ENCODE measurements at regions not wholly inside any gene's neighbourhood (a gene's known extent, or its start where the extent isn't known, plus 50 kb on each side); places are given as distances from the start of the nearest gene placed in this dataset.

- H3K36me3 Mint-ChIP-seq (ENCODE audit: low read depth) = no peaks in the 10 kb centered on the region
- ChIA-PET CTCF (interaction anchor here (1.1 kb wide), 1 partner anchor 105 kb away, joined by 3 read pairs; no protein-coding TSS in a partner anchor), POLR2A (no interaction called here)
- H3K9me3 Mint-ChIP-seq = peaks cover 4% of the 10 kb centered on the region
- peaks cover 36% of the 10 kb centered on the region for H3K27me3 Mint-ChIP-seq
- no peak overlapping the region for H3K4me3 Mint-ChIP-seq
- H3K27ac Mint-ChIP-seq = no peak overlapping the region
- H3K4me1 Mint-ChIP-seq = no peaks in the 10 kb centered on the region
- DNase-seq = no peak
These were observed 170.0 kb downstream of the MRPL14 start for GRCh38 chr6:43957273-43957672.

GRCh38 chr6:43956478-43956877, 170.8 kb downstream of the MRPL14 start:
- Mint-ChIP-seq H3K27ac (no peak overlapping the region), H3K4me3 (no peak overlapping the region), H3K36me3 (ENCODE audit: low read depth) (no peaks in the 10 kb centered on the region), H3K27me3 (peaks cover 31% of the 10 kb centered on the region), H3K9me3 (peaks cover 4% of the 10 kb centered on the region), H3K4me1 (no peaks in the 10 kb centered on the region)
- ChIA-PET CTCF (no interaction called here), POLR2A (no interaction called here)
- no peak for DNase-seq

- CTCF ChIA-PET = no interaction called here
- POLR2A ChIA-PET = no interaction called here
These were observed 172.7 kb downstream of the MRPL14 start for GRCh38 chr6:43954311-43955131.

DNA sequence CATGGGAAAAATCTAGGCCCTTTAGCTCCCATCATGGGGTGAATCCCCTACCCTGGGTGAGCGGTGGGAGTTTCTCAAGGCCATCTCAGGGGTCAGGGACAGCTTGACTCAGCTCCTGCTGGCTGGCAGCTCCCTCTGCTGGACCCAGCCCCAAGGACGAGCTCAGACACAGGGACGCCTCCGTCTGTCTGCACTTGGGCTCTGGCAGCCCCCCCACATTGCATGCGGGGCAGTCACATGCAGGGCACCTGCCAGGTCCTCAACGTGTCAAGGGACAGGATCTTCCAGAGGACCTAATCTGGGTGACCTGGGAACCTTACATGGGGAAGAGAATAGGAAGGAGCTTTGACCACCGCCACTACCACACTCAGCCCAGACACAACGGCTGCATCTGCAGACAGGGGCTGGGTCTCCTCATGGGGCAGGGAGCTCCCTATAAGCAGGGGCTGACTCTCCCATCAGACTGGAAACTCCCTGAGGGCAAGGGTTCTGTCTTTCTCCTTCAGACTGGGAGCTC, 173.4 kb downstream of the MRPL14 start:
- no peak overlapping the region for H3K27ac Mint-ChIP-seq
- no peaks in the 10 kb centered on the region for H3K36me3 Mint-ChIP-seq (ENCODE audit: low read depth)
- H3K27me3 Mint-ChIP-seq = peaks cover 16% of the 10 kb centered on the region
- ChIA-PET POLR2A (no interaction called here), CTCF (interaction anchor here (1.6 kb wide), 1 partner anchor 23 kb away, joined by 4 read pairs; no protein-coding TSS in a partner anchor)
- H3K4me1 Mint-ChIP-seq = no peaks in the 10 kb centered on the region
- peaks cover 4% of the 10 kb centered on the region for H3K9me3 Mint-ChIP-seq
- peak; percentile 13 for DNase-seq
- no peak overlapping the region for H3K4me3 Mint-ChIP-seq

More at GRCh38 chr6:43954311-43955131, 172.7 kb downstream of the MRPL14 start:
- Mint-ChIP-seq H3K9me3 (peaks cover 4% of the 10 kb centered on the region), H3K27me3 (peaks cover 21% of the 10 kb centered on the region), H3K27ac (no peak overlapping the region), H3K4me1 (no peaks in the 10 kb centered on the region), H3K36me3 (ENCODE audit: low read depth) (no peaks in the 10 kb centered on the region), H3K4me3 (no peak overlapping the region)
- peak; percentile 11 for DNase-seq

GRCh38 chr6:43953256-43953655, 174.0 kb downstream of the MRPL14 start:
- no peak overlapping the region for H3K27ac Mint-ChIP-seq
- no peaks in the 10 kb centered on the region for H3K36me3 Mint-ChIP-seq (ENCODE audit: low read depth)
- no peaks in the 10 kb centered on the region for H3K4me1 Mint-ChIP-seq
- peaks cover 4% of the 10 kb centered on the region for H3K9me3 Mint-ChIP-seq
- peak; percentile 11 for DNase-seq
- CTCF ChIA-PET = interaction anchor here (1.6 kb wide), 1 partner anchor 22 kb away, joined by 4 read pairs; no protein-coding TSS in a partner anchor
- POLR2A ChIA-PET = no interaction called here
- no peak overlapping the region for H3K4me3 Mint-ChIP-seq
- H3K27me3 Mint-ChIP-seq = peaks cover 15% of the 10 kb centered on the region

DNA sequence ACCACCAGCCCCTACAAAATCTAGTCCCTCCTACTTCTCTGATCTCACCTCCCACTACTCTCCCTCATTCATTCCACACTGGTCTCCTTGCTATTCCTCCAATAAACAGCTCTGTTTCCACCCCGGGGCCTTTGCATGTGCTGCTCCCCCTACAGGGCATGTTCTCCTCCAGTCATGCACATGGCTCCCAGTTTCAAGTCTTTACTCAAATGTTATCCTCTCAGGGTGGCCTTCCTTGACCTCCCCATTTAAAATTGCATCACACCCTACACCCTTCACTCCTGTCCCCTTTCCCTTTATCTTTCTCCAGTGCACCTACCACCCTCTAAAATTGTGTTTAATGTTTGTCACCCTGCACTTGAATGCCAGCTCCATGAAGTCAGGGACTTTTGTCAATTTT, 174.5 kb downstream of the MRPL14 start:
- H3K27me3 Mint-ChIP-seq = peaks cover 11% of the 10 kb centered on the region
- H3K9me3 Mint-ChIP-seq = peaks cover 4% of the 10 kb centered on the region
- ChIA-PET POLR2A (no interaction called here), CTCF (interaction anchor here (0.9 to 1.6 kb wide), 2 partner anchors 22 to 228 kb away, joined by 3 to 4 read pairs; no protein-coding TSS in a partner anchor)
- H3K4me3 Mint-ChIP-seq = no peak overlapping the region
- no peaks in the 10 kb centered on the region for H3K36me3 Mint-ChIP-seq (ENCODE audit: low read depth)
- no peaks in the 10 kb centered on the region for H3K4me1 Mint-ChIP-seq
- no peak overlapping the region for H3K27ac Mint-ChIP-seq
- peak; percentile 16 for DNase-seq

DNA sequence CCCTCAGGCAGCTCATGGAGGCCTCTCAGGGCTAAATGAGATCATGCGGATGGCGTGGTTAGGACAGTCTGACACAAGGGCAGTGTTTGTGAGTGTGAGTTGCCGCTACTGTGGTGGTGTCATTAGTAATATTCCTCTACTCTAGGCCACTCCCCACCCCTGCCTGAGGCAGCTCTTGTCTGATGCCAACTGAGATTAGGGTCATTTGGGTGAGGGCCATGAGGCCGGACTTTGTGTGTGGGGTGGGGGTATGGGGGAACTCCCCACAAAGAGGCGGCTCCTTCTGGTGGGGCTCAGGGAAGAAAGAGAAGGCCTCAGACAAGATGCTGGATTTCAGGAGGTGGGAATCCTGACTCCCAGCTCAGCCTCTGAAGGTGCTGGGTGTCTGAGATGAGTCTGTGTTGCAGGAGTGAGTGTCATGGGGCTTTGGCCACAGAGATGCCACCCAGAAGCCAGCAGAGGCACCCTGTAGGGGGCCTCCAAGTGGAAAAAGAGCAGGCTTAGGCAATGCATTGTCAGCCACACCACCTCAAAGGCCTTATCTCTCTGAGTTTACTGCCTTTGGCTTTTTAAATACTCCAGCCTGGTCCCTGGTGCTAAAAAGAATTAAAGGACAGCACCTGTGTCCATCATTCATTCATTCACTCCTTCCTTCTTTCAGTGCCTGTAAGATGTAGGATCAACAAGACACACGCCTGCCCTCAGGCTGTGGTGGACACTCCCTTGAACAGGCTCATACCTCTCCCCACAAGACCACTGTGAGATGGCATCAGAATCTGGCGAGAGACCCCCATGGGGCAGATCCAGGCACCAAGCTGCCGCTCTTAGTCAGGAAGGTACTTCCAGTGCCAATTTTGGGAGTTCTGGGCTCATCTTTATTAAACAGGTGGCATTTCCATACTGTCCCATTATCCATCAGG, 175.2 kb downstream of the MRPL14 start:
- ChIA-PET CTCF (interaction anchor here (0.9 to 1.6 kb wide), 2 partner anchors 21 to 227 kb away, joined by 3 to 4 read pairs; no protein-coding TSS in a partner anchor), POLR2A (no interaction called here)
- DNase-seq = peak; percentile 12
- Mint-ChIP-seq H3K9me3 (peaks cover 4% of the 10 kb centered on the region), H3K4me1 (no peaks in the 10 kb centered on the region), H3K27ac (no peak overlapping the region), H3K36me3 (ENCODE audit: low read depth) (no peaks in the 10 kb centered on the region), H3K27me3 (peaks cover 7% of the 10 kb centered on the region), H3K4me3 (no peak overlapping the region)

- Mint-ChIP-seq H3K27ac (no peak overlapping the region), H3K9me3 (peaks cover under 1% of the 10 kb centered on the region), H3K36me3 (ENCODE audit: low read depth) (no peaks in the 10 kb centered on the region), H3K4me1 (no peaks in the 10 kb centered on the region), H3K27me3 (peaks cover 1% of the 10 kb centered on the region), H3K4me3 (no peak overlapping the region)
- CTCF ChIA-PET = no interaction called here
- POLR2A ChIA-PET = no interaction called here
- DNase-seq = peak; percentile 18
These were observed 176.0 kb downstream of the MRPL14 start for GRCh38 chr6:43951063-43951755.

GRCh38 chr6:43950731-43951062, 176.6 kb downstream of the MRPL14 start:
- POLR2A ChIA-PET = no interaction called here
- CTCF ChIA-PET = no interaction called here

GRCh38 chr6:43950051-43950605, 177.1 kb downstream of the MRPL14 start:
- H3K36me3 Mint-ChIP-seq (ENCODE audit: low read depth) = no peaks in the 10 kb centered on the region
- no peak for DNase-seq
- H3K4me3 Mint-ChIP-seq = no peak overlapping the region
- no peaks in the 10 kb centered on the region for H3K4me1 Mint-ChIP-seq
- ChIA-PET CTCF (no interaction called here), POLR2A (no interaction called here)
- H3K9me3 Mint-ChIP-seq = peaks cover 2% of the 10 kb centered on the region
- H3K27me3 Mint-ChIP-seq = peaks cover 4% of the 10 kb centered on the region
- no peak overlapping the region for H3K27ac Mint-ChIP-seq

More at GRCh38 chr6:43950731-43951062, 176.6 kb downstream of the MRPL14 start:
- DNase-seq = no peak
- H3K27ac Mint-ChIP-seq = no peak overlapping the region
- H3K4me1 Mint-ChIP-seq = no peaks in the 10 kb centered on the region
- H3K36me3 Mint-ChIP-seq (ENCODE audit: low read depth) = no peaks in the 10 kb centered on the region
- no peaks in the 10 kb centered on the region for H3K9me3 Mint-ChIP-seq
- H3K4me3 Mint-ChIP-seq = no peak overlapping the region
- peaks cover 4% of the 10 kb centered on the region for H3K27me3 Mint-ChIP-seq

DNA sequence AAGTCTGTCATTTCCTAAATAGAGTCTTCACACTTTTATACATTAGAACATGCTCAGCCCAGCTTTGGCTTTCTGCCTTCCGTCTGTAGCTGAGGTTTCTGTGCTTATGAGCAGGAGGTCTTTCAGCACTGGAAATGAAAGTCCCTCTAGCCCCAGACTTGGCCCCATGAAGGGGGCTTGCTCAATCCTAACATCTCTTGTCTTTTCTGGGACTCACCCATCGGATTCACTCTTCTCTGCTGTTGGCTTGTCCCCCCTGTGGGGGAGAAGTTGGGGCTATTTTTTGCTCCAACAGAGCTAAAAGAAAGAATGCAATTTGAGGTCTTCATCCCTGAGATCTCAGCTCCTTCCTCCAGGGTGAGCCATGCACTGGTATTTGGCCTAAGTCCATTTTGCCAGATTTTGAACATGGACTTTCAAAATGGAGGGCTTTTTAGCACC, 177.7 kb downstream of the MRPL14 start:
- H3K36me3 Mint-ChIP-seq (ENCODE audit: low read depth) = no peaks in the 10 kb centered on the region
- DNase-seq = no peak
- ChIA-PET CTCF (no interaction called here), POLR2A (no interaction called here)
- peaks cover 4% of the 10 kb centered on the region for H3K27me3 Mint-ChIP-seq
- H3K9me3 Mint-ChIP-seq = peaks cover 2% of the 10 kb centered on the region
- no peak overlapping the region for H3K4me3 Mint-ChIP-seq
- no peaks in the 10 kb centered on the region for H3K4me1 Mint-ChIP-seq
- H3K27ac Mint-ChIP-seq = no peak overlapping the region

DNA sequence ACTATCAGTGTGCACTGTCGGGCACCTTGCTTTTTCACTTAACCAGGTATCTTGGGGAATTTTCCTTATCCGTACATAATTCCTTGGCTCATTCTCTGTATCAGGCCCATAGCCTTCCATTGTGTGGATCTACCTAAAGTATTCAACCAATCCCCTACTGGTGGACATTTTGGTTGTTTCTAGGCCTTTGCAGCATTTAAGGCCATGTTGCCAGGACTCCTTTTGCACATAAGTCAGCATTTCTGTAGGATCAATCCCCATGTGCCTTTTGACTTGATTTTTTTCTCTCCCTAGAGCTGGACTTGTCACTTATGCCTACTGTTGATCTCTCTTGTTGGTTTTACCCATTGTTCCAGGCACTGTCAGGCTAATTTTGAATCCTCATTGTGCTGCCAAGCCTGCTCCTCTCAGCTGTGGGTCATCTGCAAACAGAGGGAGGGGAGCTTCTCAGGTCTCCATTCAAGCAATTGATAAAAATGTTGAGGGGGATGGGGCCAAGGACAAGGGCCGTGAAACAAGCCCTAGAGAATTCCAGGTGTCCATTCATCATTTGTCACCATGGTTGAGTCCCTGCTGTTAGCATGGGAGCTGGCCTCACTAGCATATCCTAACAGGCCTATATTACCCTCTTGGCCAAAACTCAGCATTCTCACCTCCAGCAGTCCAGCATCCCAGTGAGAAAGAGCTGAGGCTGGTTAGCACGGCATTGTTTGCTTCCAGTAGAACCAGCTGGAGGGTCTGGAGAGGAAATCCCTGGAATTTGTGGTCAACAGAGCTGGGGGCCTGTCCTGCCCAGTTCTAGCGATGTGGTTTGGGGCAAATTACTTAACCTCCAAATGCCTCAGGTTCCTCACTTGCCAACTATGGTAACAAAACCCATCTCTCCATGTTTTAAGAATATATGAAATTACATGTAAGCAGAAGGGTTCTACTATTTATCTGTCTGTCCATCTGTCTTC, 178.4 kb downstream of the MRPL14 start:
- Mint-ChIP-seq H3K4me3 (no peak overlapping the region), H3K36me3 (ENCODE audit: low read depth) (no peaks in the 10 kb centered on the region), H3K4me1 (no peaks in the 10 kb centered on the region), H3K27ac (no peak overlapping the region), H3K27me3 (peaks cover 4% of the 10 kb centered on the region), H3K9me3 (peaks cover 6% of the 10 kb centered on the region)
- ChIA-PET POLR2A (no interaction called here), CTCF (no interaction called here)
- DNase-seq = no peak

Data from activated CD4-positive, alpha-beta memory T cell treated with anti-CD3 and anti-CD28 coated beads, Interleukin-2, amount 10 ng/mL, durations not matched to agents 7 days and 5 days (primary cell).